Liver (tissue), 8 donors: ENCODE measurements at regions not wholly inside any gene's neighbourhood (a gene's known extent, or its start where the extent isn't known, plus 50 kb on each side); places are given as distances from the start of the nearest gene placed in this dataset.
A peak's percentile ranks its signal among the peaks of the same experiment; 100 is the strongest.

Experiments
- DNase-seq: peaks from one replicate; pipeline ENCODE4 v3.0.0-alpha.2; 2017; ENCODE audit warnings: low spot score
- H3K27ac ChIP-seq, 2 donors: one replicate each; pipeline ENCODE4 v1.7.0; 2013; ENCODE audit warnings: inconsistent platforms in 2 of 2, low read length in 2 of 2, control low read depth in 1 of 2, low read depth in 1 of 2, mild to moderate bottlenecking in 1 of 2
- H3K27me3 ChIP-seq, 4 donors: one replicate each; pipeline versions ENCODE4 v1.6.1 to v1.7.0; 2013; ENCODE audit warnings: low read length in 3 of 4, inconsistent platforms in 1 of 4, mild to moderate bottlenecking in 1 of 4, moderate library complexity in 1 of 4; ENCODE audit not compliant: control insufficient read depth in 4 of 4, insufficient read depth in 4 of 4
- H3K36me3 ChIP-seq, 4 donors: one replicate each; pipeline versions ENCODE4 v1.6.1 to v1.7.0; 2013; ENCODE audit warnings: low read length in 3 of 4, mild to moderate bottlenecking in 3 of 4, low read depth in 1 of 4, moderate library complexity in 1 of 4; ENCODE audit not compliant: control insufficient read depth in 4 of 4, insufficient read depth in 3 of 4
- H3K4me1 ChIP-seq, 4 donors: one replicate each; pipeline versions ENCODE4 v1.6.1 to v1.7.0; 2013; ENCODE audit warnings: low read length in 3 of 4, mild to moderate bottlenecking in 3 of 4, moderate library complexity in 1 of 4; ENCODE audit not compliant: control insufficient read depth in 4 of 4, insufficient read depth in 4 of 4
- H3K4me3 ChIP-seq, 3 donors: one replicate each; pipeline versions ENCODE4 v1.6.1 to v1.7.0; 2013; ENCODE audit warnings: low read length in 3 of 3, control low read depth in 1 of 3, low read depth in 1 of 3, mild to moderate bottlenecking in 1 of 3
- H3K9ac ChIP-seq, 2 donors: one replicate each; pipeline ENCODE4 v1.7.0; 2013; ENCODE audit warnings: low read length in 2 of 2, mild to moderate bottlenecking in 2 of 2, moderate library complexity in 2 of 2, control low read depth in 1 of 2, low read depth in 1 of 2
- H3K9me3 ChIP-seq, 4 donors: one replicate each; pipeline versions ENCODE4 v1.6.1 to v1.7.0; 2013; ENCODE audit warnings: low read length in 3 of 4; ENCODE audit not compliant: control insufficient read depth in 4 of 4
- ATF3 ChIP-seq: IDR thresholded peaks from 2 replicates; pipeline ENCODE4 v1.6.1; 2016; ENCODE audit warnings: antibody characterized with exemption
- CTCF ChIP-seq: fragments of 150-350 bp; IDR thresholded peaks from 2 replicates; pipeline ENCODE4 v1.5.1; 2017; ENCODE audit warnings: improper control_type of control experiment, low read depth, low read length; ENCODE audit not compliant: missing input control
- EGR1 ChIP-seq, 2 donors: IDR thresholded peaks; 2 replicates each; pipeline ENCODE4 v1.6.1; 2016 to 2018; ENCODE audit warnings: antibody characterized with exemption in 2 of 2, low read depth in 2 of 2
- FOXA1 ChIP-seq: IDR thresholded peaks from 2 replicates; pipeline ENCODE4 v1.6.1; 2016; ENCODE audit warnings: antibody characterized with exemption
- FOXA2 ChIP-seq: IDR thresholded peaks from 2 replicates; pipeline ENCODE4 v1.6.1; 2016; ENCODE audit warnings: antibody characterized with exemption
- GABPA ChIP-seq, 2 donors: IDR thresholded peaks in 1 of 2; conservative IDR thresholded peaks in 1 of 2; 2 replicates each; pipeline ENCODE4 v1.6.1; 2016; ENCODE audit warnings: antibody characterized with exemption in 2 of 2, mild to moderate bottlenecking in 1 of 2, moderate library complexity in 1 of 2
- HNF4A ChIP-seq, 2 donors: conservative IDR thresholded peaks; 2 replicates each; pipeline ENCODE4 v1.6.1; 2016; ENCODE audit warnings: antibody characterized with exemption in 2 of 2, mild to moderate bottlenecking in 2 of 2
- HNF4G ChIP-seq: IDR thresholded peaks from 2 replicates; pipeline ENCODE4 v1.6.1; 2016; ENCODE audit warnings: antibody characterized with exemption
- JUND ChIP-seq, 2 donors: IDR thresholded peaks; 2 replicates each; pipeline ENCODE4 v1.6.1; 2016; ENCODE audit warnings: antibody characterized with exemption in 2 of 2
- MAX ChIP-seq: IDR thresholded peaks from 2 replicates; pipeline ENCODE4 v1.6.1; 2016; ENCODE audit warnings: antibody characterized with exemption
- NR2F2 ChIP-seq: IDR thresholded peaks from 2 replicates; pipeline ENCODE4 v1.6.1; 2016; ENCODE audit warnings: antibody characterized with exemption
- RAD21 ChIP-seq, 2 donors: IDR thresholded peaks; 2 replicates each; pipeline ENCODE4 v1.6.1; 2016; ENCODE audit warnings: antibody characterized with exemption in 2 of 2, mild to moderate bottlenecking in 2 of 2
- REST ChIP-seq: IDR thresholded peaks from 2 replicates; pipeline ENCODE4 v1.6.1; 2016; ENCODE audit warnings: antibody characterized with exemption, mild to moderate bottlenecking
- RXRA ChIP-seq, 2 donors: IDR thresholded peaks; 2 replicates each; pipeline ENCODE4 v1.6.1; 2017 to 2018; ENCODE audit warnings: antibody characterized with exemption in 2 of 2, mild to moderate bottlenecking in 1 of 2
- SP1 ChIP-seq: IDR thresholded peaks from 2 replicates; pipeline ENCODE4 v1.6.1; 2018; ENCODE audit warnings: antibody characterized with exemption, mild to moderate bottlenecking
- TAF1 ChIP-seq: conservative IDR thresholded peaks from 2 replicates; pipeline ENCODE4 v1.6.1; 2016; ENCODE audit warnings: antibody characterized with exemption, mild to moderate bottlenecking
- YY1 ChIP-seq: IDR thresholded peaks from 2 replicates; pipeline ENCODE4 v1.6.1; 2016; ENCODE audit warnings: antibody characterized with exemption, mild to moderate bottlenecking
- ZBTB33 ChIP-seq: IDR thresholded peaks from 2 replicates; pipeline ENCODE4 v1.6.1; 2016; ENCODE audit warnings: antibody characterized with exemption
- WGBS: extraction: QIAGEN DNeasy Blood & Tissue Kit; methylation state at CpG from one replicate; pipeline ENCODE4 v1.1.7; 2013; 5-methylcytosine and 5-hydroxymethylcytosine counted together
- donor health status: healthy.
- donor health status: healthy.
- donor health status: healthy.
- donor health status: healthy.
- donor health status: healthy.

GRCh38 chr3:1726741-1727140 lies 371.9 kb upstream of the CNTN4 start:
- no peaks in the 10 kb centered on the region for H3K27me3 ChIP-seq
- no peaks in the 10 kb centered on the region for H3K36me3 ChIP-seq
- H3K27ac ChIP-seq: no peak overlapping the region
- 34% methylated on average over 3 of the region's 3 CpGs for WGBS
- H3K4me3 ChIP-seq: no peak overlapping the region
- no peak overlapping the region for H3K9ac ChIP-seq
- no peak for DNase-seq
- no peaks in the 10 kb centered on the region for H3K9me3 ChIP-seq
- H3K4me1 ChIP-seq: peaks cover 3 to 13% (median 9%) of the 10 kb centered on the region in 4 donors
- TF ChIP-seq TAF1 (no peak), NR2F2 (no peak), ZBTB33 (peak; percentile 65), ATF3 (peak; percentile 93), YY1 (peak; percentile 59), HNF4G (peak; percentile 86), JUND (IDR thresholded peaks at IDR 0.05) (peak; percentile 33 to 72), EGR1 (IDR thresholded peaks at IDR 0.05; ENCODE audit: low read depth in 2 of 2) (no peak), FOXA2 (peak; percentile 50), HNF4A (conservative IDR thresholded peaks at IDR 0.05) (peak; percentile 96 to 98), GABPA (IDR thresholded peaks at IDR 0.05 in 1 of 2, conservative IDR thresholded peaks at IDR 0.05 in 1 of 2) (no peak), FOXA1 (peak; percentile 20), MAX (peak; percentile 49), RAD21 (IDR thresholded peaks at IDR 0.05) (peak; percentile 63 to 68), SP1 (peak; percentile 66), RXRA (IDR thresholded peaks at IDR 0.05) (peak; percentile 44 to 69), CTCF (peak; percentile 38), REST (peak; percentile 24)
